DMS53 treated with DMSO at 0.1 percent for 48 hours (cell line): ENCODE measurements at regions not wholly inside any gene's neighbourhood (a gene's known extent, or its start where the extent isn't known, plus 50 kb on each side); places are given as distances from the start of the nearest gene placed in this dataset.
A peak's percentile ranks its signal among the peaks of the same experiment; 100 is the strongest.
"Not testable (repeated sequence)": the region's sequence is repeated elsewhere in the genome, so short reads cannot be mapped to it uniquely, and the experiment has no call there.

ENCODE experiments used
- DNase-seq: peaks from one replicate; lab custom pipeline; 2025; ENCODE audit not compliant: unreplicated experiment; lab: John Stamatoyannopoulos, UW

- DNase-seq: no peak
These were observed 390.0 kb upstream of the SPAG17 start for GRCh38 chr1:118575060-118575459.

- DNase-seq: no peak
These were observed 380.1 kb upstream of the SPAG17 start for GRCh38 chr1:118564961-118565703.

- DNase-seq: no peak
These were observed 379.2 kb upstream of the SPAG17 start for GRCh38 chr1:118563981-118564951.

- no peak for DNase-seq
These were observed 373.9 kb upstream of the SPAG17 start for GRCh38 chr1:118558933-118559332.

GRCh38 chr1:118556936-118557335 lies 371.9 kb upstream of the SPAG17 start:
- DNase-seq: no peak

- no peak for DNase-seq
These were observed 370.6 kb upstream of the SPAG17 start for GRCh38 chr1:118555638-118556037.

GRCh38 chr1:118535901-118536300 lies 350.9 kb upstream of the SPAG17 start:
- DNase-seq: no peak

- not testable (repeated sequence) for DNase-seq
These were observed 326.9 kb upstream of the SPAG17 start for GRCh38 chr1:118511922-118512321.

GRCh38 chr1:118504867-118505266 lies 319.8 kb upstream of the SPAG17 start:
- DNase-seq: peak; percentile 23

- DNase-seq: peak; percentile 4
These were observed 319.2 kb upstream of the SPAG17 start for GRCh38 chr1:118504221-118504644.

GRCh38 chr1:118503752-118504151 lies 318.7 kb upstream of the SPAG17 start:
- DNase-seq: no peak

GRCh38 chr1:118494998-118495397 lies 310.0 kb upstream of the SPAG17 start:
- no peak for DNase-seq

GRCh38 chr1:118488787-118489186 lies 303.8 kb upstream of the SPAG17 start:
- DNase-seq: no peak

- no peak for DNase-seq
These were observed 302.9 kb upstream of the SPAG17 start for GRCh38 chr1:118487932-118488331.

- no peak for DNase-seq
These were observed 302.1 kb upstream of the SPAG17 start for GRCh38 chr1:118487091-118487490.

- no peak for DNase-seq
These were observed 301.2 kb upstream of the SPAG17 start for GRCh38 chr1:118486199-118486598.

- no peak for DNase-seq
These were observed 300.7 kb upstream of the SPAG17 start for GRCh38 chr1:118485757-118486156.

- no peak for DNase-seq
These were observed 299.9 kb upstream of the SPAG17 start for GRCh38 chr1:118484893-118485292.

GRCh38 chr1:118483245-118484006 lies 298.4 kb upstream of the SPAG17 start:
- peak; percentile 43 for DNase-seq

GRCh38 chr1:118481126-118481525 lies 296.1 kb upstream of the SPAG17 start:
- DNase-seq: no peak

- DNase-seq: peak; percentile 44
These were observed 294.3 kb upstream of the SPAG17 start for GRCh38 chr1:118479351-118479750.
